ENCODE measurements at regions not wholly inside any gene's neighbourhood (a gene's known extent, or its start where the extent isn't known, plus 50 kb on each side); places are given as distances from the start of the nearest gene placed in this dataset.
A peak's percentile ranks its signal among the peaks of the same experiment; 100 is the strongest.
"Not testable (repeated sequence)": the region's sequence is repeated elsewhere in the genome, so short reads cannot be mapped to it uniquely, and the experiment has no call there.

- not testable (repeated sequence) for H3K4me3 Mint-ChIP-seq, ATAC-seq, H3K27ac Mint-ChIP-seq, H3K36me3 Mint-ChIP-seq, H3K9me3 Mint-ChIP-seq, H3K27me3 Mint-ChIP-seq, H3K4me1 Mint-ChIP-seq
Measured at GRCh38 chr4:34335556-34335955, 1908.8 kb downstream of the ARAP2 start.

- Mint-ChIP-seq H3K4me3 (no peak overlapping the region), H3K36me3 (no peaks in the 10 kb centered on the region), H3K9me3 (peaks cover 4% of the 10 kb centered on the region), H3K4me1 (no peaks in the 10 kb centered on the region), H3K27ac (no peak overlapping the region), H3K27me3 (no peaks in the 10 kb centered on the region)
- no peak for ATAC-seq
Measured at GRCh38 chr4:34362654-34363053, 1881.7 kb downstream of the ARAP2 start.

GRCh38 chr4:34363842-34364241 lies 1880.5 kb downstream of the ARAP2 start:
- H3K9me3 Mint-ChIP-seq: peaks cover 4% of the 10 kb centered on the region
- H3K4me3 Mint-ChIP-seq: no peak overlapping the region
- no peaks in the 10 kb centered on the region for H3K4me1 Mint-ChIP-seq
- no peak for ATAC-seq
- H3K27me3 Mint-ChIP-seq: no peaks in the 10 kb centered on the region
- H3K27ac Mint-ChIP-seq: no peak overlapping the region
- no peaks in the 10 kb centered on the region for H3K36me3 Mint-ChIP-seq

GRCh38 chr4:34365946-34366345 lies 1878.4 kb downstream of the ARAP2 start:
- Mint-ChIP-seq H3K27ac (no peak overlapping the region), H3K27me3 (no peaks in the 10 kb centered on the region), H3K36me3 (no peaks in the 10 kb centered on the region), H3K4me1 (no peaks in the 10 kb centered on the region), H3K4me3 (no peak overlapping the region), H3K9me3 (peaks cover 4% of the 10 kb centered on the region)
- ATAC-seq: no peak

GRCh38 chr4:34371676-34372075 lies 1872.6 kb downstream of the ARAP2 start:
- no peaks in the 10 kb centered on the region for H3K27me3 Mint-ChIP-seq
- ATAC-seq: no peak
- no peaks in the 10 kb centered on the region for H3K36me3 Mint-ChIP-seq
- no peak overlapping the region for H3K27ac Mint-ChIP-seq
- H3K9me3 Mint-ChIP-seq: peaks cover 2% of the 10 kb centered on the region
- H3K4me1 Mint-ChIP-seq: no peaks in the 10 kb centered on the region
- no peak overlapping the region for H3K4me3 Mint-ChIP-seq

- Mint-ChIP-seq H3K4me3 (no peak overlapping the region), H3K9me3 (no peaks in the 10 kb centered on the region), H3K27me3 (no peaks in the 10 kb centered on the region), H3K27ac (no peak overlapping the region), H3K36me3 (no peaks in the 10 kb centered on the region), H3K4me1 (no peaks in the 10 kb centered on the region)
- ATAC-seq: no peak
Measured at GRCh38 chr4:34372815-34373214, 1871.5 kb downstream of the ARAP2 start.

- no peak for ATAC-seq
- Mint-ChIP-seq H3K4me1 (no peaks in the 10 kb centered on the region), H3K4me3 (no peak overlapping the region), H3K9me3 (no peaks in the 10 kb centered on the region), H3K27ac (no peak overlapping the region), H3K36me3 (no peaks in the 10 kb centered on the region), H3K27me3 (no peaks in the 10 kb centered on the region)
Measured at GRCh38 chr4:34373456-34373855, 1870.9 kb downstream of the ARAP2 start.

GRCh38 chr4:34412233-34412632 lies 1832.1 kb downstream of the ARAP2 start:
- Mint-ChIP-seq H3K9me3 (peaks cover 23% of the 10 kb centered on the region), H3K4me3 (no peak overlapping the region), H3K27ac (no peak overlapping the region), H3K4me1 (no peaks in the 10 kb centered on the region), H3K27me3 (no peaks in the 10 kb centered on the region), H3K36me3 (no peaks in the 10 kb centered on the region)
- no peak for ATAC-seq

- no peak overlapping the region for H3K27ac Mint-ChIP-seq
- H3K27me3 Mint-ChIP-seq: no peaks in the 10 kb centered on the region
- no peaks in the 10 kb centered on the region for H3K4me1 Mint-ChIP-seq
- H3K36me3 Mint-ChIP-seq: no peaks in the 10 kb centered on the region
- ATAC-seq: no peak
- no peak overlapping the region for H3K4me3 Mint-ChIP-seq
- H3K9me3 Mint-ChIP-seq: peaks cover 20% of the 10 kb centered on the region
Measured at GRCh38 chr4:34412911-34413310, 1831.4 kb downstream of the ARAP2 start.

GRCh38 chr4:34417160-34417559 lies 1827.2 kb downstream of the ARAP2 start:
- Mint-ChIP-seq H3K9me3 (peaks cover 6% of the 10 kb centered on the region), H3K27ac (no peak overlapping the region), H3K4me1 (no peaks in the 10 kb centered on the region)

GRCh38 chr4:34419871-34420270 lies 1824.4 kb downstream of the ARAP2 start:
- Mint-ChIP-seq H3K4me3 (no peak overlapping the region), H3K27me3 (no peaks in the 10 kb centered on the region), H3K27ac (no peak overlapping the region), H3K36me3 (no peaks in the 10 kb centered on the region), H3K4me1 (no peaks in the 10 kb centered on the region), H3K9me3 (no peaks in the 10 kb centered on the region)
- no peak for ATAC-seq

More at GRCh38 chr4:34417160-34417559, 1827.2 kb downstream of the ARAP2 start:
- no peak for ATAC-seq
- H3K36me3 Mint-ChIP-seq: no peaks in the 10 kb centered on the region
- no peak overlapping the region for H3K4me3 Mint-ChIP-seq
- no peaks in the 10 kb centered on the region for H3K27me3 Mint-ChIP-seq

- no peaks in the 10 kb centered on the region for H3K9me3 Mint-ChIP-seq
- no peaks in the 10 kb centered on the region for H3K4me1 Mint-ChIP-seq
- H3K27ac Mint-ChIP-seq: no peak overlapping the region
- ATAC-seq: no peak
- H3K36me3 Mint-ChIP-seq: no peaks in the 10 kb centered on the region
- no peak overlapping the region for H3K4me3 Mint-ChIP-seq
- H3K27me3 Mint-ChIP-seq: no peaks in the 10 kb centered on the region
Measured at GRCh38 chr4:34422472-34423175, 1821.7 kb downstream of the ARAP2 start.

GRCh38 chr4:34432706-34433105 lies 1811.6 kb downstream of the ARAP2 start:
- H3K4me1 Mint-ChIP-seq: no peaks in the 10 kb centered on the region
- no peak for ATAC-seq
- peaks cover 3% of the 10 kb centered on the region for H3K9me3 Mint-ChIP-seq
- no peak overlapping the region for H3K27ac Mint-ChIP-seq
- no peaks in the 10 kb centered on the region for H3K36me3 Mint-ChIP-seq
- H3K4me3 Mint-ChIP-seq: no peak overlapping the region
- no peaks in the 10 kb centered on the region for H3K27me3 Mint-ChIP-seq

- H3K27ac Mint-ChIP-seq, H3K4me3 Mint-ChIP-seq, H3K27me3 Mint-ChIP-seq, H3K36me3 Mint-ChIP-seq, H3K4me1 Mint-ChIP-seq, H3K9me3 Mint-ChIP-seq: not testable (repeated sequence)
- ATAC-seq: peak; percentile 39
Measured at GRCh38 chr4:34434377-34434776, 1809.9 kb downstream of the ARAP2 start.

GRCh38 chr4:34464196-34464595 lies 1780.1 kb downstream of the ARAP2 start:
- no peaks in the 10 kb centered on the region for H3K4me1 Mint-ChIP-seq
- H3K27me3 Mint-ChIP-seq: no peaks in the 10 kb centered on the region
- ATAC-seq: no peak
- no peak overlapping the region for H3K4me3 Mint-ChIP-seq
- no peak overlapping the region for H3K27ac Mint-ChIP-seq
- H3K9me3 Mint-ChIP-seq: peaks cover 3% of the 10 kb centered on the region
- no peaks in the 10 kb centered on the region for H3K36me3 Mint-ChIP-seq

- Mint-ChIP-seq H3K4me1 (no peaks in the 10 kb centered on the region), H3K9me3 (no peaks in the 10 kb centered on the region), H3K27ac (no peak overlapping the region), H3K4me3 (no peak overlapping the region), H3K27me3 (no peaks in the 10 kb centered on the region), H3K36me3 (no peaks in the 10 kb centered on the region)
- ATAC-seq: no peak
Measured at GRCh38 chr4:34466411-34466810, 1777.9 kb downstream of the ARAP2 start.

GRCh38 chr4:34469516-34469915 lies 1774.8 kb downstream of the ARAP2 start:
- H3K9me3 Mint-ChIP-seq: no peaks in the 10 kb centered on the region
- H3K27ac Mint-ChIP-seq: no peak overlapping the region
- no peaks in the 10 kb centered on the region for H3K36me3 Mint-ChIP-seq
- ATAC-seq: no peak
- H3K4me1 Mint-ChIP-seq: no peaks in the 10 kb centered on the region
- H3K4me3 Mint-ChIP-seq: no peak overlapping the region
- H3K27me3 Mint-ChIP-seq: no peaks in the 10 kb centered on the region

Data from stimulated activated memory B cell treated with anti-CD40 and anti-IgM and Interleukin-4, amounts not matched to agents 10 μg/mL and 1 μg/mL and 100 μg/mL, for 72 hours (primary cell).